ENCODE measurements at regions not wholly inside any gene's neighbourhood (a gene's known extent, or its start where the extent isn't known, plus 50 kb on each side); places are given as distances from the start of the nearest gene placed in this dataset.

DNA sequence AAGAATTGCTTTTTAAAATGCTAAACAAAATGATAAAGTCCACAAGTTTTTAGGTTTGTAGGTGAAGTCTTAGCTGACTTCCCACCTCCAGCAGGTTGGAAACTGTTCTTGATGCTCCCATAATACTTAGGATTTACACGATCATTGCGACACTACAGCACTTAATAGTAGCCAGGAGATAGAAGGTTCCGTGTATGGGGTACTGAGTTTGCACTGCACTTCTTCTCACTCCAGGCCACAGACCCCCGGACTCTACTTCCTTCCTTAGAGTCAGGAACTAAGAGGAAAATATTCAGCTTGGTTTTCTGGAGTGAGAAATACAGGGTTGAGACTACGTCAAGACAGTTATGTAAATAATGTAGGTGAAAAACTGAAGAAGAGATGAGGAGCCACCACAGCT lies 56.1 kb upstream of the SGK1 start:
- H3K4me1 Mint-ChIP-seq, result no peaks in the 10 kb centered on the region

GRCh38 chr6:134373282-134373922 lies 55.5 kb upstream of the SGK1 start:
- H3K36me3 ChIP-seq, result no peaks in the 10 kb centered on the region
- H3K9ac ChIP-seq, result no peak overlapping the region
- TF ChIP-seq EZH2phosphoT487 (IDR thresholded peaks at IDR 0.05), result no peak
- TF ChIP-seq, protein P1, sequence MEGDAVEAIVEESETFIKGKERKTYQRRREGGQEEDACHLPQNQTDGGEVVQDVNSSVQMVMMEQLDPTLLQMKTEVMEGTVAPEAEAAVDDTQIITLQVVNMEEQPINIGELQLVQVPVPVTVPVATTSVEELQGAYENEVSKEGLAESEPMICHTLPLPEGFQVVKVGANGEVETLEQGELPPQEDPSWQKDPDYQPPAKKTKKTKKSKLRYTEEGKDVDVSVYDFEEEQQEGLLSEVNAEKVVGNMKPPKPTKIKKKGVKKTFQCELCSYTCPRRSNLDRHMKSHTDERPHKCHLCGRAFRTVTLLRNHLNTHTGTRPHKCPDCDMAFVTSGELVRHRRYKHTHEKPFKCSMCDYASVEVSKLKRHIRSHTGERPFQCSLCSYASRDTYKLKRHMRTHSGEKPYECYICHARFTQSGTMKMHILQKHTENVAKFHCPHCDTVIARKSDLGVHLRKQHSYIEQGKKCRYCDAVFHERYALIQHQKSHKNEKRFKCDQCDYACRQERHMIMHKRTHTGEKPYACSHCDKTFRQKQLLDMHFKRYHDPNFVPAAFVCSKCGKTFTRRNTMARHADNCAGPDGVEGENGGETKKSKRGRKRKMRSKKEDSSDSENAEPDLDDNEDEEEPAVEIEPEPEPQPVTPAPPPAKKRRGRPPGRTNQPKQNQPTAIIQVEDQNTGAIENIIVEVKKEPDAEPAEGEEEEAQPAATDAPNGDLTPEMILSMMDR (IDR thresholded peaks at IDR 0.05), result no peak
- TF ChIP-seq EZH2 (IDR thresholded peaks at IDR 0.05), result no peak
- peaks cover 2% of the 10 kb centered on the region for H3K27me3 Mint-ChIP-seq (ENCODE audit: insufficient read depth, low read depth)
- no peak overlapping the region for H3K27ac ChIP-seq
- H3K4me1 ChIP-seq, result no peaks in the 10 kb centered on the region
- H3F3A ChIP-seq (ENCODE audit: low read depth), result no peaks in the 10 kb centered on the region
- no peaks in the 10 kb centered on the region for H4K20me1 ChIP-seq (ENCODE audit: low read depth)
- H3K27me3 ChIP-seq, result no peaks in the 10 kb centered on the region
- no peaks in the 10 kb centered on the region for H3K36me3 Mint-ChIP-seq
- H3K9me3 ChIP-seq (ENCODE audit: low read depth), result no peaks in the 10 kb centered on the region
- H3K4me3 ChIP-seq, result no peak overlapping the region
- no peak overlapping the region for H2AFZ ChIP-seq (replicated peaks)
- DNase-seq (ENCODE audit: low spot score), result no peak
- no peak overlapping the region for H3K4me2 ChIP-seq
- H3K4me3 Mint-ChIP-seq, result no peak overlapping the region
- no peaks in the 10 kb centered on the region for H3K79me2 ChIP-seq (ENCODE audit: low read depth)
- H3K27ac Mint-ChIP-seq, result no peak overlapping the region
- no peaks in the 10 kb centered on the region for H3K4me1 Mint-ChIP-seq
- no peaks in the 10 kb centered on the region for H3K9me3 Mint-ChIP-seq

More for the DNA sequence above, 56.1 kb upstream of the SGK1 start:
- Mint-ChIP-seq H3K27me3 (ENCODE audit: insufficient read depth, low read depth) (peaks cover 2% of the 10 kb centered on the region), H3K27ac (no peak overlapping the region), H3K4me3 (no peak overlapping the region), H3K9me3 (no peaks in the 10 kb centered on the region), H3K36me3 (no peaks in the 10 kb centered on the region)
- Histone ChIP-seq H3K4me3 (no peak overlapping the region), H3K4me2 (no peak overlapping the region), H3K4me1 (peaks cover under 1% of the 10 kb centered on the region), H4K20me1 (ENCODE audit: low read depth) (no peaks in the 10 kb centered on the region), H3K36me3 (no peaks in the 10 kb centered on the region), H3K27ac (no peak overlapping the region), H2AFZ (replicated peaks) (no peak overlapping the region), H3K27me3 (no peaks in the 10 kb centered on the region), H3K9me3 (ENCODE audit: low read depth) (no peaks in the 10 kb centered on the region), H3K9ac (no peak overlapping the region), H3F3A (ENCODE audit: low read depth) (no peaks in the 10 kb centered on the region), H3K79me2 (ENCODE audit: low read depth) (no peaks in the 10 kb centered on the region)
- no peak for TF ChIP-seq EZH2 (IDR thresholded peaks at IDR 0.05)
- TF ChIP-seq EZH2phosphoT487 (IDR thresholded peaks at IDR 0.05), result no peak
- TF ChIP-seq, protein P1 (IDR thresholded peaks at IDR 0.05), result no peak
- DNase-seq (ENCODE audit: low spot score), result no peak

- TF ChIP-seq EZH2 (IDR thresholded peaks at IDR 0.05), result no peak
- Histone ChIP-seq H3K4me1 (no peaks in the 10 kb centered on the region), H2AFZ (replicated peaks) (no peak overlapping the region), H3K4me2 (no peak overlapping the region), H4K20me1 (ENCODE audit: low read depth) (no peaks in the 10 kb centered on the region), H3K27me3 (no peaks in the 10 kb centered on the region), H3K4me3 (no peak overlapping the region), H3K36me3 (no peaks in the 10 kb centered on the region), H3K79me2 (ENCODE audit: low read depth) (no peaks in the 10 kb centered on the region), H3K9ac (no peak overlapping the region), H3F3A (ENCODE audit: low read depth) (no peaks in the 10 kb centered on the region), H3K9me3 (ENCODE audit: low read depth) (no peaks in the 10 kb centered on the region), H3K27ac (no peak overlapping the region)
- Mint-ChIP-seq H3K4me3 (no peak overlapping the region), H3K9me3 (no peaks in the 10 kb centered on the region), H3K4me1 (no peaks in the 10 kb centered on the region), H3K27ac (no peak overlapping the region), H3K27me3 (ENCODE audit: insufficient read depth, low read depth) (peaks cover 2% of the 10 kb centered on the region), H3K36me3 (no peaks in the 10 kb centered on the region)
- DNase-seq (ENCODE audit: low spot score), result no peak
Measured at GRCh38 chr6:134372603-134373281, 54.8 kb upstream of the SGK1 start.

DNA sequence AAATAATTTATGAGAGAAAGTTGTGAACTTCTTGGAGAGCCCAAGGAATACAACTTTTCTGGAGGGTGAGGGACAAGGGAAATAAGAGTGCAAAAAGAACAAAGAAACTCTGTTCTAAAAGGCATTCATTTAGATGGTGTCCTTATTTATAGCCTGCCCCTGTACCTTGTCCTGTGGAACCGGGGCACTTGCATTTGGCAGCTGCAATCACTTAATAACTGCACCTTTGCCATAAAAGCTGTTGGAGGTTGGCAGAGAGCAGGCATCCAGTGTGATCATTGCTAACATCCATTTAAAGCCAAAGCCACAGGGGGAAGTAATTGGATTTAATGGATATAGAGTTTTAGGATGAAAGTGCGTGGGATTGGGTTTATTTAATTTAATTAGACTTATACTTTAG lies 50.8 kb upstream of the SGK1 start:
- H3K9ac ChIP-seq, result no peak overlapping the region
- H4K20me1 ChIP-seq (ENCODE audit: low read depth), result no peaks in the 10 kb centered on the region
- Mint-ChIP-seq H3K27ac (no peak overlapping the region), H3K27me3 (ENCODE audit: insufficient read depth, low read depth) (peaks cover 2% of the 10 kb centered on the region), H3K9me3 (no peaks in the 10 kb centered on the region), H3K36me3 (no peaks in the 10 kb centered on the region), H3K4me1 (no peaks in the 10 kb centered on the region), H3K4me3 (no peak overlapping the region)
- H3K27me3 ChIP-seq, result no peaks in the 10 kb centered on the region
- no peak overlapping the region for H3K4me3 ChIP-seq
- no peak overlapping the region for H2AFZ ChIP-seq (replicated peaks)
- DNase-seq (ENCODE audit: low spot score), result no peak
- H3K4me2 ChIP-seq, result no peak overlapping the region
- no peaks in the 10 kb centered on the region for H3K79me2 ChIP-seq (ENCODE audit: low read depth)
- H3K27ac ChIP-seq, result no peak overlapping the region
- TF ChIP-seq, protein P1 (IDR thresholded peaks at IDR 0.05), result no peak
- TF ChIP-seq EZH2 (IDR thresholded peaks at IDR 0.05) (no peak), EZH2phosphoT487 (IDR thresholded peaks at IDR 0.05) (no peak)
- no peaks in the 10 kb centered on the region for H3K4me1 ChIP-seq
- no peaks in the 10 kb centered on the region for H3F3A ChIP-seq (ENCODE audit: low read depth)
- H3K9me3 ChIP-seq (ENCODE audit: low read depth), result no peaks in the 10 kb centered on the region
- no peaks in the 10 kb centered on the region for H3K36me3 ChIP-seq

Measured in neural progenitor cell (in vitro differentiated cells).